ENCODE measurements at regions not wholly inside any gene's neighbourhood (a gene's known extent, or its start where the extent isn't known, plus 50 kb on each side); places are given as distances from the start of the nearest gene placed in this dataset.

DNA sequence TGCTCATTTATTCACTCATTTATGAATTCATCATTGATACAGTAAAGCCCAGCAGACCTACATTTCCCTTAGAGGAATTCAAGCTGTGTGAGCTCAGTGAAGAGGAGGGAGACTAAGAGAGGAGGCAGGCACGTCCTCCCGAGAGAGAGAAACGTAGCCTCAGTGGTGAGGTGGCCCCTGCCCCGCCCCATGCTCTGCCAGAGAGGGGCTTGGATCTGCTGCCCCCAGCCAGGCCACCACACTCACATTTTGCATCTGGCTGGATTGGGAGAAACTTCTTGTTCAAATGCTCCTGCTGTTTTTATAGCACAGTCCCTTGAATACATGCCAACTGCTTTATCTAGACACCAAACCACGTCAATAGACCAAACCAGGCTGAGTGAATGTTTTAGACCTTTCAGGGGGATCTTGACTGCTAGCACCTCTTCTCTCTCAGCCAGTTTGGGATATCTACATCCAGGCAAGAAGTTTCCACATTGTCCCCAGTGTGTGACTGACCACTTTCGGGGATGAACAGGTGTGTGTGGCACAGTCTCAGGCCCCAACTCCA is 67.7 kb upstream of the AJAP1 start:
- DNase-seq (ENCODE audit: low spot score) (no peak), ATAC-seq (ENCODE audit: insufficient number of reproducible peaks, low FRiP score, low read depth) (no peak)
- Histone ChIP-seq H3K4me3 (no peak overlapping the region), H3K9me3 (no peaks in the 10 kb centered on the region), H3K27ac (no peak overlapping the region), H3K36me3 (no peaks in the 10 kb centered on the region), H3K4me1 (ENCODE audit: control insufficient read depth in 1 of 2, low read depth in 2 of 2) (no peaks in the 10 kb centered on the region), H3K27me3 (replicated peaks; ENCODE audit: insufficient read depth) (no peaks in the 10 kb centered on the region)
- TF ChIP-seq, protein P1, sequence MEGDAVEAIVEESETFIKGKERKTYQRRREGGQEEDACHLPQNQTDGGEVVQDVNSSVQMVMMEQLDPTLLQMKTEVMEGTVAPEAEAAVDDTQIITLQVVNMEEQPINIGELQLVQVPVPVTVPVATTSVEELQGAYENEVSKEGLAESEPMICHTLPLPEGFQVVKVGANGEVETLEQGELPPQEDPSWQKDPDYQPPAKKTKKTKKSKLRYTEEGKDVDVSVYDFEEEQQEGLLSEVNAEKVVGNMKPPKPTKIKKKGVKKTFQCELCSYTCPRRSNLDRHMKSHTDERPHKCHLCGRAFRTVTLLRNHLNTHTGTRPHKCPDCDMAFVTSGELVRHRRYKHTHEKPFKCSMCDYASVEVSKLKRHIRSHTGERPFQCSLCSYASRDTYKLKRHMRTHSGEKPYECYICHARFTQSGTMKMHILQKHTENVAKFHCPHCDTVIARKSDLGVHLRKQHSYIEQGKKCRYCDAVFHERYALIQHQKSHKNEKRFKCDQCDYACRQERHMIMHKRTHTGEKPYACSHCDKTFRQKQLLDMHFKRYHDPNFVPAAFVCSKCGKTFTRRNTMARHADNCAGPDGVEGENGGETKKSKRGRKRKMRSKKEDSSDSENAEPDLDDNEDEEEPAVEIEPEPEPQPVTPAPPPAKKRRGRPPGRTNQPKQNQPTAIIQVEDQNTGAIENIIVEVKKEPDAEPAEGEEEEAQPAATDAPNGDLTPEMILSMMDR (IDR thresholded peaks at IDR 0.05) = no peak

DNA sequence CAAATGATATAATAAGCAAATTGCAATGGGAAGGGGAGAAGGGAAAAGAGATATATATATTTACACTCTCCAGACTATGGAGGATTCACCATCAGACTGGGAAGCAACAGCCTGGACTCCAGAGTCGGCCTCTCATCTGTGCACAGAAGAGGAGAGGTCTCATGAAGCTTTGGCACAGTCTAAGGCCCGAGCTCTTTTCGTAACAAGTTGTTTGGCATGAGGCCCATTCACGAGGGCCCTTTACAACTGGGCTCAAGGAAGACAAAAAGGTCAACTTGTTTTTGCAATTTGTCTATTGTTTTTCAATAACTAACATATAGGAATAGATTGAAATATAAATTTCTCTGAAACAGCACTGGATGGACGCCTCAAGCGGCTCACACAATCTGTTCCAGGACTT is 66.7 kb upstream of the AJAP1 start:
- Histone ChIP-seq H3K36me3 (no peaks in the 10 kb centered on the region), H3K27ac (no peak overlapping the region), H3K27me3 (replicated peaks; ENCODE audit: insufficient read depth) (no peaks in the 10 kb centered on the region), H3K9me3 (no peaks in the 10 kb centered on the region), H3K4me3 (no peak overlapping the region), H3K4me1 (ENCODE audit: control insufficient read depth in 1 of 2, low read depth in 2 of 2) (no peaks in the 10 kb centered on the region)
- DNase-seq (ENCODE audit: low spot score) = no peak
- TF ChIP-seq, protein P1 (IDR thresholded peaks at IDR 0.05) = no peak
- no peak for ATAC-seq (ENCODE audit: insufficient number of reproducible peaks, low FRiP score, low read depth)

DNA sequence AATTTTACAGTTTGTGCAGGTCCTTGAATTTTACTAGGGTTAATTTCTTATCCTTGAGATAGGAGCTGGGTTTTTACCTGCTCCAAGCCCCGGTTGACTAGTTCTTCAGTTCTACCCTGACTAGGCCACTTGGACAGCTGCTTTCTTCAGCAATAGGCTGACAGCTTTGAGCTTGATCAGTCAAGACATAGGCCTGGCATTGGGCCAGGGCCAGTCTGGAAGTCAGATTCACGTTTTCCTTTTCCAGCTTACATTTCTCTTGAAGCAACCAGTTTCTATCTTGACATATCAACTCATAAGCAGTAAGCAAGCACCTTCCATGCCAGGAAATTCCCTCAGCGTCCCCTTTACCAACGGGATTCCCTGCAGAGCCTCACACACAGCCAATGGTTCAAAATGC is 63.7 kb upstream of the AJAP1 start:
- ATAC-seq (ENCODE audit: insufficient number of reproducible peaks, low FRiP score, low read depth) = no peak
- H3K4me3 ChIP-seq = no peak overlapping the region
- no peaks in the 10 kb centered on the region for H3K36me3 ChIP-seq
- H3K9me3 ChIP-seq = no peaks in the 10 kb centered on the region
- TF ChIP-seq, protein P1 (IDR thresholded peaks at IDR 0.05) = no peak
- H3K4me1 ChIP-seq (ENCODE audit: control insufficient read depth in 1 of 2, low read depth in 2 of 2) = no peaks in the 10 kb centered on the region
- H3K27me3 ChIP-seq (replicated peaks; ENCODE audit: insufficient read depth) = no peaks in the 10 kb centered on the region
- no peak overlapping the region for H3K27ac ChIP-seq
- no peak for DNase-seq (ENCODE audit: low spot score)

DNA sequence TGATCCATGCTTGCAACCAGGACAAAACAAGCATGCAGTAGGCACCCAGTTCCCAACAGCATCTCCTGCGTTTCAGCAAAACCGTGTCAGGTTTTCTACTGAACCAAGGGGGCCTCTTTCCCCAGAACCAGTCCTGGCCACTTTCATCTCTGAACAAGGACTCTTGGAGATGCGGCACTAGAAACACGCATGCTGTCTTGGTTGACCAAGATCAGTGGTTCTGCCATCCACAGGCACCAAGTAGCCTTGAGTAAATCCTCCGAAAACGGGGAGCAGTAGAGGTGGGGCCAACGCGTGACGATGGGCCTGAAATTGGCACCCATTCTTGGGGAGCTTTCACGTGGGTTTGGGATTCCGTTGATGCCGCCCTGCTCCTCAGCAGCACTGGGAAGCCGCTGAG is 62.5 kb upstream of the AJAP1 start:
- Histone ChIP-seq H3K4me1 (ENCODE audit: control insufficient read depth in 1 of 2, low read depth in 2 of 2) (no peaks in the 10 kb centered on the region), H3K36me3 (no peaks in the 10 kb centered on the region), H3K27ac (no peak overlapping the region), H3K4me3 (no peak overlapping the region), H3K27me3 (replicated peaks; ENCODE audit: insufficient read depth) (no peaks in the 10 kb centered on the region), H3K9me3 (no peaks in the 10 kb centered on the region)
- TF ChIP-seq, protein P1 (IDR thresholded peaks at IDR 0.05) = no peak
- no peak for DNase-seq (ENCODE audit: low spot score)
- no peak for ATAC-seq (ENCODE audit: insufficient number of reproducible peaks, low FRiP score, low read depth)

DNA sequence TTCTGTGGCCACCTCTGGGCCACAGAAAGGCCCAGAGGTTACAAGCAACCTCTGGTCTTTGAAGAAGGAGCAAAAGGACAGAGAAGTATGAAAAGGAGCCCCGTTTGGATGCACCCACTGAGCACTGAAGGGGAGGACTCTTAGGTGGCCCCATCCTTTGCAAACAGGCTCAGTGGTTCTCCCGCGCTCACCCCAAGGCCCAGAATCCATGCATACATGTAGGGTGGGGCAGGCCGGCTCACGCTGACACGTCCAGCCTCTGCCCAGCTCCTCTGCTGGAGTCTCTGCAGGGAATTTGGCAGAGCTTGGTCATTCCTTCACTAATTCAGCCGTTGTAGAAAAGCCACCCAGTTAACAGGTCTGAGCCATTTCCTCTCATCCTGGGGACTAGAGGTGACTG is 61.3 kb upstream of the AJAP1 start:
- H3K4me3 ChIP-seq = no peak overlapping the region
- TF ChIP-seq, protein P1 (IDR thresholded peaks at IDR 0.05) = no peak
- no peaks in the 10 kb centered on the region for H3K9me3 ChIP-seq
- H3K4me1 ChIP-seq (ENCODE audit: control insufficient read depth in 1 of 2, low read depth in 2 of 2) = no peaks in the 10 kb centered on the region
- ATAC-seq (ENCODE audit: insufficient number of reproducible peaks, low FRiP score, low read depth) = no peak
- no peak overlapping the region for H3K27ac ChIP-seq
- H3K36me3 ChIP-seq = no peaks in the 10 kb centered on the region
- no peaks in the 10 kb centered on the region for H3K27me3 ChIP-seq (replicated peaks; ENCODE audit: insufficient read depth)
- no peak for DNase-seq (ENCODE audit: low spot score)
